GM12865 (cell line): ENCODE measurements at regions not wholly inside any gene's neighbourhood (a gene's known extent, or its start where the extent isn't known, plus 50 kb on each side); places are given as distances from the start of the nearest gene placed in this dataset.
"Not testable (repeated sequence)": the region's sequence is repeated elsewhere in the genome, so short reads cannot be mapped to it uniquely, and the experiment has no call there.

Source experiments
- DNase-seq: peaks from one replicate; pipeline ENCODE4 v3.0.0; 2010; ENCODE audit warnings: low read depth
- H3K4me3 ChIP-seq: 2 replicates; pipeline ENCODE4 v1.5.1; 2011; ENCODE audit warnings: mild to moderate bottlenecking, low read depth, low read length, control low read depth
- TF ChIP-seq, protein P1 (sequence below): IDR thresholded peaks from 2 replicates; pipeline ENCODE4 v1.5.1; 2011; ENCODE audit warnings: low read length, control low read depth, low read depth, inconsistent platforms; ENCODE audit not compliant: insufficient read depth; ENCODE audit errors: missing control alignments

DNA sequence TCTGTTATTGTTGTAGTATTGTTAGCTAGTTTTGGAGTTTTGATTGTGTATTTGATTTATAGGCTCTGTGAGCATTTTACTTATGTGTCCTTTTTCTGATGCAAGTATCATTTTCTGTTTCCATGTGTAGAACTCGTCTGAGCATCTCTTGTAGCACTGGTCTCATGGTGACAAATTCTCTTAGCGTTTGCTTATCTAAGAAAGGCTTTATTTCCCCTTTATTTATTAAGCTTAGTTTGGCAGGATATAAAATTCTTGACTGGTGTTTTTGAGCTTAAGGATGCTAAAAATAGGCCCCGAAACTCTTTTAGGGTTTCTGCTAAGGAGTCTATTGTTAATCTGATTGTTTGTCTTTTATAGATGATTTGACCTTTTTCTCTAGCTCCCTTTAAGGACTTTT is 57.6 kb upstream of the THUMPD2 start:
- no peak for DNase-seq
- no peak overlapping the region for H3K4me3 ChIP-seq
- TF ChIP-seq, protein P1, sequence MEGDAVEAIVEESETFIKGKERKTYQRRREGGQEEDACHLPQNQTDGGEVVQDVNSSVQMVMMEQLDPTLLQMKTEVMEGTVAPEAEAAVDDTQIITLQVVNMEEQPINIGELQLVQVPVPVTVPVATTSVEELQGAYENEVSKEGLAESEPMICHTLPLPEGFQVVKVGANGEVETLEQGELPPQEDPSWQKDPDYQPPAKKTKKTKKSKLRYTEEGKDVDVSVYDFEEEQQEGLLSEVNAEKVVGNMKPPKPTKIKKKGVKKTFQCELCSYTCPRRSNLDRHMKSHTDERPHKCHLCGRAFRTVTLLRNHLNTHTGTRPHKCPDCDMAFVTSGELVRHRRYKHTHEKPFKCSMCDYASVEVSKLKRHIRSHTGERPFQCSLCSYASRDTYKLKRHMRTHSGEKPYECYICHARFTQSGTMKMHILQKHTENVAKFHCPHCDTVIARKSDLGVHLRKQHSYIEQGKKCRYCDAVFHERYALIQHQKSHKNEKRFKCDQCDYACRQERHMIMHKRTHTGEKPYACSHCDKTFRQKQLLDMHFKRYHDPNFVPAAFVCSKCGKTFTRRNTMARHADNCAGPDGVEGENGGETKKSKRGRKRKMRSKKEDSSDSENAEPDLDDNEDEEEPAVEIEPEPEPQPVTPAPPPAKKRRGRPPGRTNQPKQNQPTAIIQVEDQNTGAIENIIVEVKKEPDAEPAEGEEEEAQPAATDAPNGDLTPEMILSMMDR = no peak

DNA sequence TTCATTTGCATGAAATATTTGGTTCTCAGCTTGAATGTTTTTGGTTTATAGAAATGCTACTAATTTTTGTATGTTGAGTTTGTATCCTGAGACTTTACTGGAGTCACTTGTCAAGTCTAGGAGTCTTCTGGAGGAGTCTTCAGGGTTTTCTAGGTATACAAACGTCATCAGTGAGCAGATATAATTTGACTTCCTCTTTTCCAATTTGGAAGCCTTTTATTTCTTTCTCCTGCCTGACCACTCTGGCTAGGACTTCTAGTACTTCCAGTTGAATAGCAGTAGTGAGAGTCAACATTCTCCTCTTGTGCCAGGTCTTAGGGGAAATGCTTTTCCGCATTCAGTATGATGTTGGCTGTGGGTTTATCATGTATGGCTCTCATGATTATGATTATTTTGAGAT is 55.4 kb upstream of the THUMPD2 start:
- no peak overlapping the region for H3K4me3 ChIP-seq
- DNase-seq = no peak
- TF ChIP-seq, protein P1 = no peak

DNA sequence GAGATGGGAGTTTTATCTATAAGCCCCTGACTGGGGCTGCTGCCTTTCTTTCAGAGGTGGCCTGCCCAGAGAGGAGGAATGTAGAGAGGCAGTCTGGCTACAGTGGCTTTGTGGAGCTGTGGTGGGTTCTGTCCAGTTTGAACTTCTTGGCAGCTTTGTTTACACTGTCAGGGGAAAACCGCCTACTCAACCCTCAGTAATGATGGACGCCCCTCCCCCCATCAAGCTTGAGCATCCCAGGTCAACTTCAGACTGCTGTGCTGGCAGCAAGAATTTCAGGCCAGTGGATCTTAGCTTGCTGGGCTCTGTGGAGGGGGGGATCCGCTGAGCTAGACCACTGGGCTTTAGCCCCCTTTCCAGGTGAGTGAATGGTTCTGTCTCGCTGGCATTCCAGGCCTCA is 51.6 kb upstream of the THUMPD2 start:
- DNase-seq, H3K4me3 ChIP-seq: not testable (repeated sequence)
